Gastrocnemius medialis (tissue), 4 donors: ENCODE measurements at regions not wholly inside any gene's neighbourhood (a gene's known extent, or its start where the extent isn't known, plus 50 kb on each side); places are given as distances from the start of the nearest gene placed in this dataset.

ENCODE experiments used
- POLR2A ChIP-seq, 2 donors: fragments of 450-650 bp; IDR thresholded peaks; one replicate each; pipeline ENCODE4 v1.6.1; 2017; ENCODE audit warnings: antibody characterized with exemption in 2 of 2, mild to moderate bottlenecking in 2 of 2, moderate library complexity in 2 of 2
- TF ChIP-seq, protein P1 (sequence below), 5 experiments: fragments of 450-650 bp in 3 of 5; fragments of 200-600 bp in 2 of 5; sonication (generic) in 2 of 5; IDR thresholded peaks in 4 of 5; conservative IDR thresholded peaks in 1 of 5; 1 replicate in 4 of 5; 2 replicates in 1 of 5; pipeline ENCODE4 v1.5.1; 2016 to 2019; ENCODE audit warnings: antibody characterized with exemption in 5 of 5, mild to moderate bottlenecking in 3 of 5, moderate library complexity in 3 of 5

DNA sequence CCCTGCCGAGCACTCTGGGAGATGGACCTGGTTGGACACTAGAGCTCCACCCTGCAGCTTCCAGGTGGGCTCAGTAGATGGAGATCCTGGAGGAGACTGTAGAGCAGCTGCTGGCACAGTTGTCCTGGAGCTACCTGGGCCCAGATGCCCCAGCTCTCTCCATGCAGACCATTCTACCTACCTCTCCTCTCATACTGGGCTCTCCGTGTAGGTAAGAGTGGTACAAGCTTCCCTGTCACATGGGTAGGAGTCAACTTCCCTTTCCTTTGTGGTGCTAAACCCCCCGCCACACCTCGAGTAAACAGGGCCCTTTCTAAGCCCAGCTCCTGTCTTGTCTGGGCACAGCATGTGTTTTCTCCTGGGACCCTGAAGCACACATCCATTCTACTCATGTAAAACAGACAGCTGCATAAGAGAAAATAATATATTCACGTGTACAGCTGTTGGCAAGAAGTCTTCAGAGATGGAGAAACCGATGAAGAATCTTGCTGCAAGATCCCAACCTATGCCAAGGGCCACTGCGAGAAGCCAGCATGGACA lies 108.1 kb upstream of the DUSP22 start:
- TF ChIP-seq POLR2A (IDR thresholded peaks at IDR 0.05) = no peak
- TF ChIP-seq, protein P1, sequence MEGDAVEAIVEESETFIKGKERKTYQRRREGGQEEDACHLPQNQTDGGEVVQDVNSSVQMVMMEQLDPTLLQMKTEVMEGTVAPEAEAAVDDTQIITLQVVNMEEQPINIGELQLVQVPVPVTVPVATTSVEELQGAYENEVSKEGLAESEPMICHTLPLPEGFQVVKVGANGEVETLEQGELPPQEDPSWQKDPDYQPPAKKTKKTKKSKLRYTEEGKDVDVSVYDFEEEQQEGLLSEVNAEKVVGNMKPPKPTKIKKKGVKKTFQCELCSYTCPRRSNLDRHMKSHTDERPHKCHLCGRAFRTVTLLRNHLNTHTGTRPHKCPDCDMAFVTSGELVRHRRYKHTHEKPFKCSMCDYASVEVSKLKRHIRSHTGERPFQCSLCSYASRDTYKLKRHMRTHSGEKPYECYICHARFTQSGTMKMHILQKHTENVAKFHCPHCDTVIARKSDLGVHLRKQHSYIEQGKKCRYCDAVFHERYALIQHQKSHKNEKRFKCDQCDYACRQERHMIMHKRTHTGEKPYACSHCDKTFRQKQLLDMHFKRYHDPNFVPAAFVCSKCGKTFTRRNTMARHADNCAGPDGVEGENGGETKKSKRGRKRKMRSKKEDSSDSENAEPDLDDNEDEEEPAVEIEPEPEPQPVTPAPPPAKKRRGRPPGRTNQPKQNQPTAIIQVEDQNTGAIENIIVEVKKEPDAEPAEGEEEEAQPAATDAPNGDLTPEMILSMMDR (IDR thresholded peaks at IDR 0.05 in 4 of 5, conservative IDR thresholded peaks at IDR 0.05 in 1 of 5) = no peak
